ENCODE measurements at regions not wholly inside any gene's neighbourhood (a gene's known extent, or its start where the extent isn't known, plus 50 kb on each side); places are given as distances from the start of the nearest gene placed in this dataset.

- no peaks in the 10 kb centered on the region for H3K9me3 Mint-ChIP-seq (ENCODE audit: unreplicated experiment)
Observed at GRCh38 chr2:19185086-19185485, 173.3 kb downstream of the OSR1 start.

GRCh38 chr2:19178175-19178574 is 180.2 kb downstream of the OSR1 start:
- Mint-ChIP-seq H3K36me3 (ENCODE audit: low read depth, unreplicated experiment) (no peaks in the 10 kb centered on the region), H3K4me1 (ENCODE audit: unreplicated experiment) (no peaks in the 10 kb centered on the region), H3K27ac (ENCODE audit: unreplicated experiment) (no peak overlapping the region), H3K9me3 (ENCODE audit: unreplicated experiment) (no peaks in the 10 kb centered on the region), H3K27me3 (ENCODE audit: unreplicated experiment) (no peaks in the 10 kb centered on the region), H3K4me3 (ENCODE audit: unreplicated experiment) (no peak overlapping the region)
- TF ChIP-seq, protein P1, sequence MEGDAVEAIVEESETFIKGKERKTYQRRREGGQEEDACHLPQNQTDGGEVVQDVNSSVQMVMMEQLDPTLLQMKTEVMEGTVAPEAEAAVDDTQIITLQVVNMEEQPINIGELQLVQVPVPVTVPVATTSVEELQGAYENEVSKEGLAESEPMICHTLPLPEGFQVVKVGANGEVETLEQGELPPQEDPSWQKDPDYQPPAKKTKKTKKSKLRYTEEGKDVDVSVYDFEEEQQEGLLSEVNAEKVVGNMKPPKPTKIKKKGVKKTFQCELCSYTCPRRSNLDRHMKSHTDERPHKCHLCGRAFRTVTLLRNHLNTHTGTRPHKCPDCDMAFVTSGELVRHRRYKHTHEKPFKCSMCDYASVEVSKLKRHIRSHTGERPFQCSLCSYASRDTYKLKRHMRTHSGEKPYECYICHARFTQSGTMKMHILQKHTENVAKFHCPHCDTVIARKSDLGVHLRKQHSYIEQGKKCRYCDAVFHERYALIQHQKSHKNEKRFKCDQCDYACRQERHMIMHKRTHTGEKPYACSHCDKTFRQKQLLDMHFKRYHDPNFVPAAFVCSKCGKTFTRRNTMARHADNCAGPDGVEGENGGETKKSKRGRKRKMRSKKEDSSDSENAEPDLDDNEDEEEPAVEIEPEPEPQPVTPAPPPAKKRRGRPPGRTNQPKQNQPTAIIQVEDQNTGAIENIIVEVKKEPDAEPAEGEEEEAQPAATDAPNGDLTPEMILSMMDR (IDR thresholded peaks at IDR 0.05; ENCODE audit: unreplicated experiment) = no peak
- DNase-seq (ENCODE audit: low spot score) = no peak

More at GRCh38 chr2:19185086-19185485, 173.3 kb downstream of the OSR1 start:
- H3K4me3 Mint-ChIP-seq (ENCODE audit: unreplicated experiment) = no peak overlapping the region
- H3K36me3 Mint-ChIP-seq (ENCODE audit: low read depth, unreplicated experiment) = no peaks in the 10 kb centered on the region
- no peaks in the 10 kb centered on the region for H3K4me1 Mint-ChIP-seq (ENCODE audit: unreplicated experiment)
- H3K27me3 Mint-ChIP-seq (ENCODE audit: unreplicated experiment) = no peaks in the 10 kb centered on the region
- TF ChIP-seq, protein P1 (IDR thresholded peaks at IDR 0.05; ENCODE audit: unreplicated experiment) = no peak
- no peak for DNase-seq (ENCODE audit: low spot score)
- no peak overlapping the region for H3K27ac Mint-ChIP-seq (ENCODE audit: unreplicated experiment)

- TF ChIP-seq, protein P1 (IDR thresholded peaks at IDR 0.05; ENCODE audit: unreplicated experiment) = no peak
- no peaks in the 10 kb centered on the region for H3K27me3 Mint-ChIP-seq (ENCODE audit: unreplicated experiment)
- H3K36me3 Mint-ChIP-seq (ENCODE audit: low read depth, unreplicated experiment) = no peaks in the 10 kb centered on the region
- H3K4me1 Mint-ChIP-seq (ENCODE audit: unreplicated experiment) = no peaks in the 10 kb centered on the region
- no peaks in the 10 kb centered on the region for H3K9me3 Mint-ChIP-seq (ENCODE audit: unreplicated experiment)
- no peak for DNase-seq (ENCODE audit: low spot score)
- no peak overlapping the region for H3K27ac Mint-ChIP-seq (ENCODE audit: unreplicated experiment)
- H3K4me3 Mint-ChIP-seq (ENCODE audit: unreplicated experiment) = no peak overlapping the region
Observed at GRCh38 chr2:19176977-19177376, 181.4 kb downstream of the OSR1 start.

DNA sequence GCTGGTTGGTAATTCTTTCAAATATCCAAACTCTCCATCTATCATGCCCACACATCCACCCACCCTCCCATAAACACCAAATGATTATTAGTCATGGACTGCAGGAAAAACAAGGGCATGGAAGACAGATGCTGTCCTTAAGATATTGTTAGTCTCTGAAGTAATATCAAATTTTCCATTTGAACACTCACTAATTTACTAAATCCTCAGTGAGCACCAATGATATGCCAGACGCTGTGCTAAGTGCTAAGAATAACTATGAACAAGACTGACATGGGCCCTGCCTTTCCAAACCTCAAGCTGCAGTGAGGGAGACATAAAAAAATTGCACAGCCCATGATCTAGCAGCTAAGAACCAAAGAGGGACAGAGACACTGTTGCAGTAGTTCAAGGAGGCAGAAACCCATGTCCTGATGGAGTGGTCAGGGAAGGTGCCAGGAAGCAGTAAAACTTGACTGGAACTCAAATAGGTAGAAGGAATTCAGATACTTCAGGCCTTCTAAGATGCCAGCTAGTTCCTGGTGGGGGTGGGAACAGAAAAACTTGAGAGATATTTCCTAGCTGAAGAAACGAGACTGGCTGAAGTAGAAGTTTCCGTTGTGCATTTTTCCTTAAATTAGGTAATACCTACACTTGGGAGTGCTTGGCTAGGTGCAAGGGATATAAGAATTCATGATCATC is 182.1 kb downstream of the OSR1 start:
- no peak for DNase-seq (ENCODE audit: low spot score)
- Mint-ChIP-seq H3K27ac (ENCODE audit: unreplicated experiment) (no peak overlapping the region), H3K9me3 (ENCODE audit: unreplicated experiment) (no peaks in the 10 kb centered on the region), H3K36me3 (ENCODE audit: low read depth, unreplicated experiment) (no peaks in the 10 kb centered on the region), H3K4me1 (ENCODE audit: unreplicated experiment) (no peaks in the 10 kb centered on the region), H3K27me3 (ENCODE audit: unreplicated experiment) (no peaks in the 10 kb centered on the region), H3K4me3 (ENCODE audit: unreplicated experiment) (no peak overlapping the region)
- TF ChIP-seq, protein P1 (IDR thresholded peaks at IDR 0.05; ENCODE audit: unreplicated experiment) = no peak

DNA sequence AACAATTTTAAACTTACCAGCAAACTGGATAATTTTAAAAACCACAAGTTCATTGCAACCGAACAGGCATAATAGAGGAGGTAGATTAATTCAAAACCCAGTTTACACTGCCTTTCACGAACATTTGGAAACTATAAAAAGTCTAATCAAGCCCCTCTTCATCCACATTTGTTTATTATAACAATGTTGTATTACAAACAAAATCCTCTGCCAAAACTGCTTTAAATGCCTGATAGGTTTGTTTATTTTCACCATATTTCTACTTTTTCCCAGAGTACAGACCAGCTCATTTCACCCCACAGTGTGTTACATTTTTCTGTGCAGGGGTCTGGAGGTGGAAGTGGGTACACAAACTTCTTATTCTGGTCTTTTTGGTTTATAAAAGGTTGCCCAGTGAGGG is 184.2 kb downstream of the OSR1 start:
- no peak for DNase-seq (ENCODE audit: low spot score)
- H3K4me1 Mint-ChIP-seq (ENCODE audit: unreplicated experiment) = no peaks in the 10 kb centered on the region
- no peaks in the 10 kb centered on the region for H3K9me3 Mint-ChIP-seq (ENCODE audit: unreplicated experiment)
- H3K27me3 Mint-ChIP-seq (ENCODE audit: unreplicated experiment) = no peaks in the 10 kb centered on the region
- TF ChIP-seq, protein P1 (IDR thresholded peaks at IDR 0.05; ENCODE audit: unreplicated experiment) = no peak
- H3K27ac Mint-ChIP-seq (ENCODE audit: unreplicated experiment) = no peak overlapping the region
- no peaks in the 10 kb centered on the region for H3K36me3 Mint-ChIP-seq (ENCODE audit: low read depth, unreplicated experiment)
- no peak overlapping the region for H3K4me3 Mint-ChIP-seq (ENCODE audit: unreplicated experiment)
